CD4-positive, alpha-beta T cell (primary cell): ENCODE measurements at regions not wholly inside any gene's neighbourhood (a gene's known extent, or its start where the extent isn't known, plus 50 kb on each side); places are given as distances from the start of the nearest gene placed in this dataset.
"Not testable (repeated sequence)": the region's sequence is repeated elsewhere in the genome, so short reads cannot be mapped to it uniquely, and the experiment has no call there.

Experiments
- ATAC-seq: fragments of 200-7000 bp; cut with Tn5 transposase; one replicate; pipeline ENCODE4 v1.10.0; 2022; ENCODE audit warnings: mild to moderate bottlenecking; ENCODE audit not compliant: poor library complexity
- CTCF ChIA-PET: fragments of 350-600 bp; sonication (Branson Sonifier 250); formaldehyde crosslinking; loops from one replicate; lab custom pipeline; 2021; ENCODE audit warnings: antibody characterized with exemption, inconsistent platforms; lab: Charles Lee
- POLR2A ChIA-PET: fragments of 350-600 bp; sonication (Branson Sonifier 250); formaldehyde crosslinking; loops from one replicate; lab custom pipeline; 2021; ENCODE audit warnings: antibody characterized with exemption, inconsistent platforms; lab: Charles Lee
- DNase-seq, 14 experiments: peaks; one replicate each; pipeline ENCODE4 v3.0.0-alpha.2; 2013 to 2020; ENCODE audit warnings: mixed read lengths in 2 of 14
- H3K27ac ChIP-seq, 2 donors: one replicate each; pipeline versions ENCODE4 v1.5.1 to v1.7.0; 2013; ENCODE audit warnings: low read length in 2 of 2, low read depth in 1 of 2, mild to moderate bottlenecking in 1 of 2
- H3K27me3 ChIP-seq, 2 experiments: 1 replicate in 1 of 2; 2 replicates in 1 of 2; pipeline versions ENCODE4 v1.6.1 to v1.7.0; 2013; ENCODE audit warnings: low read length in 2 of 2, control low read depth in 1 of 2, mild to moderate bottlenecking in 1 of 2, moderate library complexity in 1 of 2; ENCODE audit not compliant: insufficient read depth in 2 of 2, control insufficient read depth in 1 of 2
- H3K36me3 ChIP-seq: one replicate; pipeline ENCODE4 v1.6.1; 2013; ENCODE audit warnings: low read length, control low read depth; ENCODE audit not compliant: insufficient read depth
- H3K4me1 ChIP-seq: one replicate; pipeline ENCODE4 v1.6.1; 2013; ENCODE audit warnings: low read length, control low read depth; ENCODE audit not compliant: insufficient read depth
- H3K4me3 ChIP-seq: one replicate; pipeline ENCODE4 v1.5.1; 2013; ENCODE audit warnings: mild to moderate bottlenecking, low read length, moderate library complexity
- H3K9me3 ChIP-seq, 2 experiments: 1 replicate in 1 of 2; 2 replicates in 1 of 2; pipeline versions ENCODE4 v1.6.1 to v1.7.0; 2013; ENCODE audit warnings: low read length in 2 of 2, mild to moderate bottlenecking in 2 of 2, control low read depth in 1 of 2, moderate library complexity in 1 of 2; ENCODE audit not compliant: control insufficient read depth in 1 of 2, insufficient read depth in 1 of 2
- H3K27ac Mint-ChIP-seq: one replicate; pipeline ENCODE4 v1.8.0; 2020; ENCODE audit warnings: mixed read lengths
- H3K27me3 Mint-ChIP-seq: one replicate; pipeline ENCODE4 v1.8.0; 2021; ENCODE audit warnings: mixed read lengths
- H3K36me3 Mint-ChIP-seq: one replicate; pipeline ENCODE4 v1.8.0; 2021; ENCODE audit warnings: low read depth, mixed read lengths
- H3K4me1 Mint-ChIP-seq: one replicate; pipeline ENCODE4 v1.8.0; 2021; ENCODE audit warnings: low read depth, mixed read lengths
- H3K4me3 Mint-ChIP-seq: one replicate; pipeline ENCODE4 v1.8.0; 2020; ENCODE audit warnings: mild to moderate bottlenecking, mixed read lengths
- H3K9me3 Mint-ChIP-seq: one replicate; pipeline ENCODE4 v1.8.0; 2020; ENCODE audit warnings: mixed read lengths
- intact Hi-C, 2 experiments: fragments of 100-400 bp; cut with DNase I in 1 of 2; cut with micrococcal nuclease in 1 of 2; formaldehyde crosslinking; loops; one replicate each; pipeline versions ENCODE4 v1.15.1 to v1.9.0; 2023 to 2025; cut with DNase I, micrococcal nuclease
- TF ChIP-seq, protein P1 (sequence below): fragments of 200-600 bp; IDR thresholded peaks from one replicate; pipeline ENCODE4 v1.8.0; 2022; ENCODE audit warnings: antibody characterized with exemption, mild to moderate bottlenecking

DNA sequence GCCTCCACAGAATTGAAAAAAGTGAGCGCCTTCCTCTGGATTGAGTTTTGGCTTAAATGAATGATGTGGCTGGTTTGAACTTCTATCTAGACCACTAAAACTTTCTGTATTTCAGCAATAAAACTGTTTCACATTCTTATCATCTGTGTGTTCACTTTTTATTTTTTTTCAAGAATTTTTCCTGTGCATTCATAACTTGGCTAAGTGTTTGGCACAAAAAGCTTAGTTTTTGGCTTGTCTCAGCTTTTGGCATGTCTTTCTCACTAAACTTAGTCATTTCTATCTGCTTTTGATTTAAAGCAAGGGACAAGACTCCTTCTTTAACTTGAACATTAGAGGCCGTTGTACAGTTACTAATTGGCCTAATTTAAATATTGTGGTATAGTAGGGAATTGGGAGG lies 1015.1 kb downstream of the EPHA7 start:
- Histone ChIP-seq H3K27me3 (no peaks in the 10 kb centered on the region), H3K27ac (no peak overlapping the region), H3K4me3 (no peak overlapping the region), H3K9me3 (no peaks in the 10 kb centered on the region), H3K36me3 (no peaks in the 10 kb centered on the region), H3K4me1 (no peaks in the 10 kb centered on the region)
- CTCF ChIA-PET, result no interaction called here
- H3K27me3 Mint-ChIP-seq, result no peaks in the 10 kb centered on the region
- no peak overlapping the region for H3K4me3 Mint-ChIP-seq
- TF ChIP-seq, protein P1, sequence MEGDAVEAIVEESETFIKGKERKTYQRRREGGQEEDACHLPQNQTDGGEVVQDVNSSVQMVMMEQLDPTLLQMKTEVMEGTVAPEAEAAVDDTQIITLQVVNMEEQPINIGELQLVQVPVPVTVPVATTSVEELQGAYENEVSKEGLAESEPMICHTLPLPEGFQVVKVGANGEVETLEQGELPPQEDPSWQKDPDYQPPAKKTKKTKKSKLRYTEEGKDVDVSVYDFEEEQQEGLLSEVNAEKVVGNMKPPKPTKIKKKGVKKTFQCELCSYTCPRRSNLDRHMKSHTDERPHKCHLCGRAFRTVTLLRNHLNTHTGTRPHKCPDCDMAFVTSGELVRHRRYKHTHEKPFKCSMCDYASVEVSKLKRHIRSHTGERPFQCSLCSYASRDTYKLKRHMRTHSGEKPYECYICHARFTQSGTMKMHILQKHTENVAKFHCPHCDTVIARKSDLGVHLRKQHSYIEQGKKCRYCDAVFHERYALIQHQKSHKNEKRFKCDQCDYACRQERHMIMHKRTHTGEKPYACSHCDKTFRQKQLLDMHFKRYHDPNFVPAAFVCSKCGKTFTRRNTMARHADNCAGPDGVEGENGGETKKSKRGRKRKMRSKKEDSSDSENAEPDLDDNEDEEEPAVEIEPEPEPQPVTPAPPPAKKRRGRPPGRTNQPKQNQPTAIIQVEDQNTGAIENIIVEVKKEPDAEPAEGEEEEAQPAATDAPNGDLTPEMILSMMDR, result no peak
- no peaks in the 10 kb centered on the region for H3K36me3 Mint-ChIP-seq
- no peaks in the 10 kb centered on the region for H3K4me1 Mint-ChIP-seq
- POLR2A ChIA-PET, result no interaction called here
- intact Hi-C loops, result no loop called here
- peaks cover 11% of the 10 kb centered on the region for H3K9me3 Mint-ChIP-seq
- no peak for DNase-seq
- no peak overlapping the region for H3K27ac Mint-ChIP-seq
- ATAC-seq, result no peak

DNA sequence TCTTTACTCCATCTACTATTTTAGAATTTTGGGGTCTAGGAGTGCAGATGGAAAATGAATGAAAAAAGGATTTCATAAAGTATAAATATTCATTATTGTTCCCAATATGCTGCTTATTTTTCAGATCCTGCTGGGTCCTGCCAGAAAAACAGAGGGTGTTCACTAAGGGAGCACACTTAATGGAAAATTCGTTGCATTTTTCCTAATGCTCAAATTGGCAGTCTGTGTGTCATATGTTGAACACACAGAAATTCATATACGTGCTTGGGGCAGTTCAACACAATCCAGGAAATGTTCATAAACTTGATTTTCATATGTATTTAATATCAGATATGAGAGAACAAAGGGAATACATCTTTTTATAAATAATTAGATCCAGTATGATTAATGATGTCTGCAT lies 1019.4 kb downstream of the EPHA7 start:
- Mint-ChIP-seq H3K9me3 (peaks cover 7% of the 10 kb centered on the region), H3K27me3 (no peaks in the 10 kb centered on the region), H3K27ac (no peak overlapping the region), H3K36me3 (no peaks in the 10 kb centered on the region), H3K4me1 (no peaks in the 10 kb centered on the region), H3K4me3 (no peak overlapping the region)
- DNase-seq (no peak), ATAC-seq (no peak)
- H3K27ac ChIP-seq, result no peak overlapping the region
- POLR2A ChIA-PET, result no interaction called here
- TF ChIP-seq, protein P1, result no peak
- H3K9me3 ChIP-seq, result no peaks in the 10 kb centered on the region
- H3K4me3 ChIP-seq, result no peak overlapping the region
- H3K4me1 ChIP-seq, result no peaks in the 10 kb centered on the region
- H3K27me3 ChIP-seq, result no peaks in the 10 kb centered on the region
- intact Hi-C loops, result no loop called here
- CTCF ChIA-PET, result no interaction called here
- no peaks in the 10 kb centered on the region for H3K36me3 ChIP-seq

DNA sequence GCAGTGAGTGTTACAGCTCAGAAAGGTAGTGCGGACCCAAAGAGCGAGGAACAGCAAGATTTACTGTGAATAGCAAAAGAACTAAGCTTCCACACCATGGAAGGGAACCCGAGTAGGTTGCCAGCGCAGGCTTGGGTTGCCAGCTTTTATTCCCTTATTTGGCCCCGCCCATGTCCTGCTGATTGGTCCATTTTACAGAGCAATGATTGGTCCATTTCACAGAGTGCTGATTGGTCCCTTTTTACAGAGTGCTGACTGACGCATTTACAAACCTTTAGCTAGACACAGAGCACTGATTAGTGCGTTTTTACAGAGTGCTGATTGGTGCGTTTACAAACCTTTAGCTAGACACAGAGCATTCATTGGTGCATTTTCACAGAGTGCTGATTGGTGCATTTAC lies 1030.7 kb downstream of the EPHA7 start:
- POLR2A ChIA-PET, H3K9me3 Mint-ChIP-seq, H3K4me1 ChIP-seq, H3K27me3 ChIP-seq, ATAC-seq, H3K27ac ChIP-seq, H3K4me1 Mint-ChIP-seq, H3K27ac Mint-ChIP-seq, H3K4me3 Mint-ChIP-seq, H3K9me3 ChIP-seq, H3K27me3 Mint-ChIP-seq, H3K4me3 ChIP-seq, CTCF ChIA-PET, intact Hi-C loops, H3K36me3 ChIP-seq, DNase-seq, H3K36me3 Mint-ChIP-seq: not testable (repeated sequence)

DNA sequence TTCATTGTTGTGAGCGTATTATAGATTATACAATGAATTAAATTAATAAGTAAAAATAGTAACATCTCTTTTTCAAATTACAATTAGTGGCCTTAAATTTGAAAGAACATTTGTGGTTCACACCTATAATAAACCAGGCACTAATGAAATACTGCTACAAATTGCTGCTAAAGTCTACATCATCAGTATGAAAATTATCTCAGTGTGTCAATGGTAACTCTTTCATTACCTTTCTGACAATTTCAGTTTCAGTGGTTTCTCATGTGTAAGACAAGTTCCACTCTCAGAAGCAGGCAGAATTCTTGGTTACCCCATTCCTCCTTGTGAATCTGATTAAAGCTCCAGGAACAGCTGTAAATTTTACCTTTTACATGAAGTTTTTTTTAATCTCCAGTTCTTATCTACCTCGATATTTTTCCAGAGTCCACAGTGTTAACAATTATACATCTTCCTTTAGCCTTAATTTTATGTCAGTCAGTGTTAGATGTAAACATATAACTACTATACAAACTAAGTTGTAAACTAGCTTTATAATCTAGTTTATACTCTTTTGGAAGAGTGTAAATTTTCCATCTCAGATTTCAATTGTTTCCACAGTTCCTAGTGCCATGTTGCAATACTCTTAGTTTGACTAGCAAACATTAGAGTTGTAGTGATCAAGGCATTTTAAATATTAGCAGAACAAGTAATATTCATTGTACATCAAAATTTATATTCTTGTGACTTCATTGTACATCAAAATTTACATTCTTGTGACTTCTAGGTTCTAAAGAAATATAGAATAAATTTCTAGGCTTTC lies 1038.4 kb downstream of the EPHA7 start:
- Histone ChIP-seq H3K27ac (no peak overlapping the region), H3K9me3 (no peaks in the 10 kb centered on the region), H3K36me3 (no peaks in the 10 kb centered on the region), H3K4me3 (no peak overlapping the region), H3K27me3 (no peaks in the 10 kb centered on the region), H3K4me1 (no peaks in the 10 kb centered on the region)
- no peaks in the 10 kb centered on the region for H3K36me3 Mint-ChIP-seq
- H3K4me3 Mint-ChIP-seq, result no peak overlapping the region
- POLR2A ChIA-PET, result no interaction called here
- TF ChIP-seq, protein P1, result no peak
- intact Hi-C loops, result no loop called here
- CTCF ChIA-PET, result no interaction called here
- H3K27me3 Mint-ChIP-seq, result no peaks in the 10 kb centered on the region
- H3K4me1 Mint-ChIP-seq, result no peaks in the 10 kb centered on the region
- H3K9me3 Mint-ChIP-seq, result no peaks in the 10 kb centered on the region
- DNase-seq (no peak), ATAC-seq (no peak)
- H3K27ac Mint-ChIP-seq, result no peak overlapping the region
